ENCODE measurements at regions not wholly inside any gene's neighbourhood (a gene's known extent, or its start where the extent isn't known, plus 50 kb on each side); places are given as distances from the start of the nearest gene placed in this dataset.

GRCh38 chr5:60209146-60209840 is 315.8 kb upstream of the PDE4D start:
- H3K4me1 ChIP-seq = peaks cover 0 to 16% (median 2%) of the 10 kb centered on the region in 6 donors
- no peak for DNase-seq
- no peaks in the 10 kb centered on the region for H3K9me3 ChIP-seq
- H3K36me3 ChIP-seq = no peaks in the 10 kb centered on the region
- intact Hi-C loops (cut with DNase I; ENCODE audit: low total_unique reads) = no loop called here
- TF ChIP-seq CTCF (IDR thresholded peaks at IDR 0.05 in 8 of 11, conservative IDR thresholded peaks at IDR 0.05 in 3 of 11) (no peak), POLR2AphosphoS5 (IDR thresholded peaks at IDR 0.05) (no peak), POLR2A (IDR thresholded peaks at IDR 0.05) (no peak)
- H3K27ac ChIP-seq = no peak overlapping the region
- WGBS, 5 donors = 52 to 64% (median 55%) methylated on average over 5 of the region's 5 CpGs
- H3K27me3 ChIP-seq (replicated peaks in 1 of 7) = no peaks in the 10 kb centered on the region
- no peak overlapping the region for H3K4me3 ChIP-seq

- no peak for TF ChIP-seq POLR2A (IDR thresholded peaks at IDR 0.05)
- TF ChIP-seq POLR2AphosphoS5 (IDR thresholded peaks at IDR 0.05) = no peak
- TF ChIP-seq CTCF (IDR thresholded peaks at IDR 0.05 in 8 of 11, conservative IDR thresholded peaks at IDR 0.05 in 3 of 11) = no peak
- WGBS, 5 donors = 63 to 92% (median 68%) methylated on average over 3 of the region's 3 CpGs
- Histone ChIP-seq H3K27me3 (replicated peaks in 1 of 7) (no peaks in the 10 kb centered on the region), H3K4me3 (no peak overlapping the region), H3K36me3 (no peaks in the 10 kb centered on the region), H3K4me1 (peaks cover 0 to 16% (median 2%) of the 10 kb centered on the region in 6 donors), H3K27ac (no peak overlapping the region), H3K9me3 (no peaks in the 10 kb centered on the region)
- no peak for DNase-seq
- intact Hi-C loops (cut with DNase I; ENCODE audit: low total_unique reads) = no loop called here
Observed at GRCh38 chr5:60208716-60209115, 315.2 kb upstream of the PDE4D start.

GRCh38 chr5:60207040-60207439 is 313.5 kb upstream of the PDE4D start:
- TF ChIP-seq CTCF (IDR thresholded peaks at IDR 0.05 in 8 of 11, conservative IDR thresholded peaks at IDR 0.05 in 3 of 11) (no peak), POLR2AphosphoS5 (IDR thresholded peaks at IDR 0.05) (no peak), POLR2A (IDR thresholded peaks at IDR 0.05) (no peak)

GRCh38 chr5:60206234-60206633 is 312.7 kb upstream of the PDE4D start:
- intact Hi-C loops (cut with DNase I; ENCODE audit: low total_unique reads) = no loop called here
- H3K36me3 ChIP-seq = no peaks in the 10 kb centered on the region
- no peaks in the 10 kb centered on the region for H3K9me3 ChIP-seq
- TF ChIP-seq POLR2AphosphoS5 (IDR thresholded peaks at IDR 0.05) (no peak), POLR2A (IDR thresholded peaks at IDR 0.05) (no peak), CTCF (IDR thresholded peaks at IDR 0.05 in 8 of 11, conservative IDR thresholded peaks at IDR 0.05 in 3 of 11) (no peak)
- DNase-seq = no peak
- H3K4me3 ChIP-seq = no peak overlapping the region
- 84 to 97% (median 85%) methylated on average over 1 of the region's 1 CpG for WGBS, 5 donors
- H3K4me1 ChIP-seq = peaks cover 0 to 16% (median 2%) of the 10 kb centered on the region in 6 donors
- H3K27ac ChIP-seq = no peak overlapping the region
- H3K27me3 ChIP-seq (replicated peaks in 1 of 7) = no peaks in the 10 kb centered on the region

More at GRCh38 chr5:60207040-60207439, 313.5 kb upstream of the PDE4D start:
- 32 to 39% (median 35%) methylated on average over 3 of the region's 3 CpGs for WGBS, 5 donors
- Histone ChIP-seq H3K36me3 (no peaks in the 10 kb centered on the region), H3K4me1 (peaks cover 0 to 16% (median 2%) of the 10 kb centered on the region in 6 donors), H3K4me3 (no peak overlapping the region), H3K27ac (peak overlapping the region in 3 of 8 donors; percentile 14 to 31 (median 18)), H3K27me3 (replicated peaks in 1 of 7) (no peaks in the 10 kb centered on the region), H3K9me3 (no peaks in the 10 kb centered on the region)
- no peak for DNase-seq
- intact Hi-C loops (cut with DNase I; ENCODE audit: low total_unique reads) = no loop called here

All from spleen (tissue), 11 donors.